Activated CD8-positive, alpha-beta T cell treated with anti-CD3 and anti-CD28 coated beads for 36 hours (primary cell): ENCODE measurements at regions not wholly inside any gene's neighbourhood (a gene's known extent, or its start where the extent isn't known, plus 50 kb on each side); places are given as distances from the start of the nearest gene placed in this dataset.

Experiments
- ATAC-seq: fragments of 200-7000 bp; cut with Tn5 transposase; one replicate; pipeline ENCODE4 v1.10.0; 2021; ENCODE audit warnings: mild to moderate bottlenecking, moderate library complexity
- CTCF ChIA-PET: fragments of 350-600 bp; sonication (Branson Sonifier 250); formaldehyde crosslinking; loops from one replicate; lab custom pipeline; 2021; ENCODE audit warnings: antibody characterized with exemption; lab: Charles Lee
- POLR2A ChIA-PET: fragments of 350-600 bp; sonication (Branson Sonifier 250); formaldehyde crosslinking; loops from one replicate; lab custom pipeline; 2021; ENCODE audit warnings: antibody characterized with exemption; lab: Charles Lee
- DNase-seq: peaks from one replicate; pipeline ENCODE4 v3.0.0-alpha.2; 2020
- H3K27ac Mint-ChIP-seq: one replicate; pipeline ENCODE4 v1.8.0; 2021; ENCODE audit warnings: mild to moderate bottlenecking, mixed read lengths
- H3K27me3 Mint-ChIP-seq: one replicate; pipeline ENCODE4 v1.8.0; 2021; ENCODE audit warnings: mixed read lengths
- H3K36me3 Mint-ChIP-seq: one replicate; pipeline ENCODE4 v1.8.0; 2021; ENCODE audit warnings: low read depth, mixed read lengths
- H3K4me1 Mint-ChIP-seq: one replicate; pipeline ENCODE4 v1.8.0; 2021; ENCODE audit warnings: low read depth, mixed read lengths
- H3K4me3 Mint-ChIP-seq: one replicate; pipeline ENCODE4 v1.8.0; 2021; ENCODE audit warnings: mild to moderate bottlenecking, moderate library complexity, mixed read lengths
- H3K9me3 Mint-ChIP-seq: one replicate; pipeline ENCODE4 v1.8.0; 2021; ENCODE audit warnings: mixed read lengths
- CTCF ChIP-seq: fragments of 200-600 bp; IDR thresholded peaks from one replicate; pipeline ENCODE4 v1.8.0; 2022; ENCODE audit warnings: antibody characterized with exemption, mild to moderate bottlenecking
- intact Hi-C: fragments of 100-400 bp; cut with micrococcal nuclease; formaldehyde crosslinking; loops from one replicate; pipeline ENCODE4 v1.10.0; 2022

- intact Hi-C loops, result no loop called here
- POLR2A ChIA-PET, result no interaction called here
- ATAC-seq, result no peak
- CTCF ChIA-PET, result interaction anchor here (1.3 kb wide), 1 partner anchor 13 kb away, joined by 6 read pairs; no protein-coding TSS in a partner anchor
- no peak for DNase-seq
- no peak overlapping the region for H3K27ac Mint-ChIP-seq
- peaks cover 7% of the 10 kb centered on the region for H3K9me3 Mint-ChIP-seq
- no peak for TF ChIP-seq CTCF
- H3K4me3 Mint-ChIP-seq, result no peak overlapping the region
- no peaks in the 10 kb centered on the region for H3K36me3 Mint-ChIP-seq
- H3K4me1 Mint-ChIP-seq, result no peaks in the 10 kb centered on the region
- H3K27me3 Mint-ChIP-seq, result peaks cover 5% of the 10 kb centered on the region
Observed at GRCh38 chr15:98324341-98324970, 323.9 kb upstream of the IGF1R start.

- ChIA-PET POLR2A (no interaction called here), CTCF (interaction anchor here (1.0 to 1.6 kb wide), 2 partner anchors 14 to 15 kb away, joined by 3 to 11 read pairs; no protein-coding TSS in a partner anchor)
- Mint-ChIP-seq H3K27ac (no peak overlapping the region), H3K36me3 (no peaks in the 10 kb centered on the region), H3K4me3 (no peak overlapping the region), H3K9me3 (peaks cover 7% of the 10 kb centered on the region), H3K4me1 (no peaks in the 10 kb centered on the region), H3K27me3 (peaks cover 5% of the 10 kb centered on the region)
- ATAC-seq, result no peak
- TF ChIP-seq CTCF, result no peak
- intact Hi-C loops, result no loop called here
- no peak for DNase-seq
Observed at GRCh38 chr15:98326804-98327203, 321.5 kb upstream of the IGF1R start.

- H3K27me3 Mint-ChIP-seq, result peaks cover 5% of the 10 kb centered on the region
- no peak overlapping the region for H3K4me3 Mint-ChIP-seq
- no peaks in the 10 kb centered on the region for H3K36me3 Mint-ChIP-seq
- no peak for DNase-seq
- H3K27ac Mint-ChIP-seq, result no peak overlapping the region
- H3K4me1 Mint-ChIP-seq, result no peaks in the 10 kb centered on the region
- no peak for ATAC-seq
- no peak for TF ChIP-seq CTCF
- H3K9me3 Mint-ChIP-seq, result peaks cover 7% of the 10 kb centered on the region
- intact Hi-C loops, result no loop called here
- ChIA-PET POLR2A (no interaction called here), CTCF (no interaction called here)
Observed at GRCh38 chr15:98330258-98330657, 318.1 kb upstream of the IGF1R start.

- intact Hi-C loops, result no loop called here
- no peak overlapping the region for H3K4me3 Mint-ChIP-seq
- CTCF ChIA-PET, result interaction anchor here (1.2 kb wide), 1 partner anchor 97 kb away, joined by 3 read pairs; no protein-coding TSS in a partner anchor
- no peak for DNase-seq
- H3K36me3 Mint-ChIP-seq, result no peaks in the 10 kb centered on the region
- no peak overlapping the region for H3K27ac Mint-ChIP-seq
- peaks cover 5% of the 10 kb centered on the region for H3K27me3 Mint-ChIP-seq
- TF ChIP-seq CTCF, result no peak
- POLR2A ChIA-PET, result no interaction called here
- no peak for ATAC-seq
- peaks cover 1% of the 10 kb centered on the region for H3K9me3 Mint-ChIP-seq
- H3K4me1 Mint-ChIP-seq, result no peaks in the 10 kb centered on the region
Observed at GRCh38 chr15:98330692-98331435, 317.5 kb upstream of the IGF1R start.

- Mint-ChIP-seq H3K9me3 (peaks cover 1% of the 10 kb centered on the region), H3K27me3 (peaks cover 5% of the 10 kb centered on the region), H3K4me1 (no peaks in the 10 kb centered on the region), H3K4me3 (no peak overlapping the region), H3K27ac (no peak overlapping the region), H3K36me3 (no peaks in the 10 kb centered on the region)
- ATAC-seq, result no peak
- POLR2A ChIA-PET, result no interaction called here
- intact Hi-C loops, result no loop called here
- DNase-seq, result no peak
- no peak for TF ChIP-seq CTCF
- CTCF ChIA-PET, result interaction anchor here (1.2 kb wide), 1 partner anchor 96 kb away, joined by 3 read pairs; no protein-coding TSS in a partner anchor
Observed at GRCh38 chr15:98331676-98332075, 316.7 kb upstream of the IGF1R start.
